ENCODE measurements at regions not wholly inside any gene's neighbourhood (a gene's known extent, or its start where the extent isn't known, plus 50 kb on each side); places are given as distances from the start of the nearest gene placed in this dataset.

DNA sequence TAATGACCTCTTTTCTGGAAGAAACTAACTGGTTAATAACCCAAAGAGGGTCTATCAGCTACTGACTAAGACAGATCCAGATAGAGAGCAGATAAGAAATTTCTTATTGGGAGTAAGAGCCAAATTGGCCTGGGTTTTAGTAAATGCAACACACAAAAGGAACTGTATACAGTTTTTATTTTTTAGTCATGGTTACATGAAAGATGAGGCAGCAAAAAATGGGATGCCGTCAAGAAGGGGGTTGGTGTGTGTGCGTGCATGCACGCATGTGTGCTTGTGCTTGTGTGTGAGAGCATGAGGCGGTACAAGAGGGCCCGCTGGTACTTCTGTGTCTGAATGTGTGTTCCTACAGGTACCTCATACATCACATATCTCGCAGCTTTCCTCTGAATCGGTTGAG, 466.2 kb upstream of the HNRNPA3 start (continued):
- no peak for TF ChIP-seq FOSL2 (IDR thresholded peaks at IDR 0.05)
- TF ChIP-seq FOSL2 (CRISPR knock-in tag; IDR thresholded peaks at IDR 0.05): no peak
- no peak for TF ChIP-seq CEBPB (IDR thresholded peaks at IDR 0.05)
- no peak for TF ChIP-seq HOXA7 (CRISPR knock-in tag; IDR thresholded peaks at IDR 0.05)

DNA sequence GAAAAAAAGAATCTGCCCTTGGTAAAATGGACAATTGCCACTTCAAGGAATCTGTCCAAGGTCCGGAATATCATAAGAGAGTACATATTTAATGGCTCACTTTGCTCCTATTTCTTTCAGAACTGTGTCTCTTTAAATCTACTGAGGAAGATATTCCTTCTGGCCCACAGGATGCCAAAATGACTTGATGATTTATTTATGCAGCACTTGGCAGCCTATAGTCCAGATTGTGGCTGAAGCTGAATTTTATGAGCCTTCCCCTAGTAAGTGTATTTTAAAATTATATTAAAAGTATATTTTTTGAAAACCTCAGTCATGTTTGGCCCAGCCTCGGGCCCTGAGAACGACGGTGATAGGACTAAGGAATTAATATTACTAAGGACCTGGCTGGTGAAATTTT, 465.1 kb upstream of the HNRNPA3 start:
- Histone ChIP-seq H3K4me3 (no peak overlapping the region), H3K9me3 (no peaks in the 10 kb centered on the region), H3K4me2 (no peak overlapping the region), H3K4me1 (no peaks in the 10 kb centered on the region), H3K27ac (no peak overlapping the region)
- DNase-seq (ENCODE audit: low read depth in 1 of 2, low spot score in 1 of 2): no peak
- FAIRE-seq: no peak
- 60% methylated on average over 4 of the region's 4 CpGs for WGBS (ENCODE audit: missing lambda C conversion rate)
- TF ChIP-seq ZFP36 (IDR thresholded peaks at IDR 0.05; ENCODE audit: borderline replicate concordance, partially characterized antibody) (no peak), FOXS1 (CRISPR knock-in tag; IDR thresholded peaks at IDR 0.05) (no peak), TFCP2L1 (CRISPR knock-in tag; IDR thresholded peaks at IDR 0.05) (no peak), CHD4 (IDR thresholded peaks at IDR 0.05; ENCODE audit: borderline replicate concordance) (no peak), RFX5 (IDR thresholded peaks at IDR 0.05) (no peak), CEBPB (IDR thresholded peaks at IDR 0.05) (no peak), HOXB13 (CRISPR knock-in tag; IDR thresholded peaks at IDR 0.05; ENCODE audit: low read depth) (no peak), KDM1A (IDR thresholded peaks at IDR 0.05; ENCODE audit: low read depth) (no peak), ZSCAN20 (CRISPR knock-in tag; IDR thresholded peaks at IDR 0.05) (no peak), MAFK (IDR thresholded peaks at IDR 0.05; ENCODE audit: partially characterized antibody) (no peak), JUN (IDR thresholded peaks at IDR 0.05) (no peak), EHF (CRISPR knock-in tag; IDR thresholded peaks at IDR 0.05) (no peak), CBX2 (IDR thresholded peaks at IDR 0.05; ENCODE audit: borderline replicate concordance, low read depth) (no peak)
- TF ChIP-seq, protein P1, sequence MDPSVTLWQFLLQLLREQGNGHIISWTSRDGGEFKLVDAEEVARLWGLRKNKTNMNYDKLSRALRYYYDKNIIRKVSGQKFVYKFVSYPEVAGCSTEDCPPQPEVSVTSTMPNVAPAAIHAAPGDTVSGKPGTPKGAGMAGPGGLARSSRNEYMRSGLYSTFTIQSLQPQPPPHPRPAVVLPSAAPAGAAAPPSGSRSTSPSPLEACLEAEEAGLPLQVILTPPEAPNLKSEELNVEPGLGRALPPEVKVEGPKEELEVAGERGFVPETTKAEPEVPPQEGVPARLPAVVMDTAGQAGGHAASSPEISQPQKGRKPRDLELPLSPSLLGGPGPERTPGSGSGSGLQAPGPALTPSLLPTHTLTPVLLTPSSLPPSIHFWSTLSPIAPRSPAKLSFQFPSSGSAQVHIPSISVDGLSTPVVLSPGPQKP (IDR thresholded peaks at IDR 0.05; ENCODE audit: low read depth, low read length): no peak
- TF ChIP-seq, protein P2, sequence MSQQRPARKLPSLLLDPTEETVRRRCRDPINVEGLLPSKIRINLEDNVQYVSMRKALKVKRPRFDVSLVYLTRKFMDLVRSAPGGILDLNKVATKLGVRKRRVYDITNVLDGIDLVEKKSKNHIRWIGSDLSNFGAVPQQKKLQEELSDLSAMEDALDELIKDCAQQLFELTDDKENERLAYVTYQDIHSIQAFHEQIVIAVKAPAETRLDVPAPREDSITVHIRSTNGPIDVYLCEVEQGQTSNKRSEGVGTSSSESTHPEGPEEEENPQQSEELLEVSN (IDR thresholded peaks at IDR 0.05; ENCODE audit: borderline replicate concordance, low read depth): no peak
- TF ChIP-seq, protein P3, sequence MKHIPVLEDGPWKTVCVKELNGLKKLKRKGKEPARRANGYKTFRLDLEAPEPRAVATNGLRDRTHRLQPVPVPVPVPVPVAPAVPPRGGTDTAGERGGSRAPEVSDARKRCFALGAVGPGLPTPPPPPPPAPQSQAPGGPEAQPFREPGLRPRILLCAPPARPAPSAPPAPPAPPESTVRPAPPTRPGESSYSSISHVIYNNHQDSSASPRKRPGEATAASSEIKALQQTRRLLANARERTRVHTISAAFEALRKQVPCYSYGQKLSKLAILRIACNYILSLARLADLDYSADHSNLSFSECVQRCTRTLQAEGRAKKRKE (CRISPR knock-in tag; IDR thresholded peaks at IDR 0.05; ENCODE audit: low read depth): no peak
- TF ChIP-seq, protein P4, sequence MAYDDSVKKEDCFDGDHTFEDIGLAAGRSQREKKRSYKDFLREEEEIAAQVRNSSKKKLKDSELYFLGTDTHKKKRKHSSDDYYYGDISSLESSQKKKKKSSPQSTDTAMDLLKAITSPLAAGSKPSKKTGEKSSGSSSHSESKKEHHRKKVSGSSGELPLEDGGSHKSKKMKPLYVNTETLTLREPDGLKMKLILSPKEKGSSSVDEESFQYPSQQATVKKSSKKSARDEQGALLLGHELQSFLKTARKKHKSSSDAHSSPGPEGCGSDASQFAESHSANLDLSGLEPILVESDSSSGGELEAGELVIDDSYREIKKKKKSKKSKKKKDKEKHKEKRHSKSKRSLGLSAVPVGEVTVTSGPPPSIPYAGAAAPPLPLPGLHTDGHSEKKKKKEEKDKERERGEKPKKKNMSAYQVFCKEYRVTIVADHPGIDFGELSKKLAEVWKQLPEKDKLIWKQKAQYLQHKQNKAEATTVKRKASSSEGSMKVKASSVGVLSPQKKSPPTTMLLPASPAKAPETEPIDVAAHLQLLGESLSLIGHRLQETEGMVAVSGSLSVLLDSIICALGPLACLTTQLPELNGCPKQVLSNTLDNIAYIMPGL (CRISPR knock-in tag; IDR thresholded peaks at IDR 0.05; ENCODE audit: borderline replicate concordance): no peak
- TF ChIP-seq, protein P5, sequence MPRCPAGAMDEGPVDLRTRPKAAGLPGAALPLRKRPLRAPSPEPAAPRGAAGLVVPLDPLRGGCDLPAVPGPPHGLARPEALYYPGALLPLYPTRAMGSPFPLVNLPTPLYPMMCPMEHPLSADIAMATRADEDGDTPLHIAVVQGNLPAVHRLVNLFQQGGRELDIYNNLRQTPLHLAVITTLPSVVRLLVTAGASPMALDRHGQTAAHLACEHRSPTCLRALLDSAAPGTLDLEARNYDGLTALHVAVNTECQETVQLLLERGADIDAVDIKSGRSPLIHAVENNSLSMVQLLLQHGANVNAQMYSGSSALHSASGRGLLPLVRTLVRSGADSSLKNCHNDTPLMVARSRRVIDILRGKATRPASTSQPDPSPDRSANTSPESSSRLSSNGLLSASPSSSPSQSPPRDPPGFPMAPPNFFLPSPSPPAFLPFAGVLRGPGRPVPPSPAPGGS (IDR thresholded peaks at IDR 0.05): no peak
- TF ChIP-seq, protein P6, sequence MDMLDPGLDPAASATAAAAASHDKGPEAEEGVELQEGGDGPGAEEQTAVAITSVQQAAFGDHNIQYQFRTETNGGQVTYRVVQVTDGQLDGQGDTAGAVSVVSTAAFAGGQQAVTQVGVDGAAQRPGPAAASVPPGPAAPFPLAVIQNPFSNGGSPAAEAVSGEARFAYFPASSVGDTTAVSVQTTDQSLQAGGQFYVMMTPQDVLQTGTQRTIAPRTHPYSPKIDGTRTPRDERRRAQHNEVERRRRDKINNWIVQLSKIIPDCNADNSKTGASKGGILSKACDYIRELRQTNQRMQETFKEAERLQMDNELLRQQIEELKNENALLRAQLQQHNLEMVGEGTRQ (IDR thresholded peaks at IDR 0.05): no peak
- TF ChIP-seq, protein P7, sequence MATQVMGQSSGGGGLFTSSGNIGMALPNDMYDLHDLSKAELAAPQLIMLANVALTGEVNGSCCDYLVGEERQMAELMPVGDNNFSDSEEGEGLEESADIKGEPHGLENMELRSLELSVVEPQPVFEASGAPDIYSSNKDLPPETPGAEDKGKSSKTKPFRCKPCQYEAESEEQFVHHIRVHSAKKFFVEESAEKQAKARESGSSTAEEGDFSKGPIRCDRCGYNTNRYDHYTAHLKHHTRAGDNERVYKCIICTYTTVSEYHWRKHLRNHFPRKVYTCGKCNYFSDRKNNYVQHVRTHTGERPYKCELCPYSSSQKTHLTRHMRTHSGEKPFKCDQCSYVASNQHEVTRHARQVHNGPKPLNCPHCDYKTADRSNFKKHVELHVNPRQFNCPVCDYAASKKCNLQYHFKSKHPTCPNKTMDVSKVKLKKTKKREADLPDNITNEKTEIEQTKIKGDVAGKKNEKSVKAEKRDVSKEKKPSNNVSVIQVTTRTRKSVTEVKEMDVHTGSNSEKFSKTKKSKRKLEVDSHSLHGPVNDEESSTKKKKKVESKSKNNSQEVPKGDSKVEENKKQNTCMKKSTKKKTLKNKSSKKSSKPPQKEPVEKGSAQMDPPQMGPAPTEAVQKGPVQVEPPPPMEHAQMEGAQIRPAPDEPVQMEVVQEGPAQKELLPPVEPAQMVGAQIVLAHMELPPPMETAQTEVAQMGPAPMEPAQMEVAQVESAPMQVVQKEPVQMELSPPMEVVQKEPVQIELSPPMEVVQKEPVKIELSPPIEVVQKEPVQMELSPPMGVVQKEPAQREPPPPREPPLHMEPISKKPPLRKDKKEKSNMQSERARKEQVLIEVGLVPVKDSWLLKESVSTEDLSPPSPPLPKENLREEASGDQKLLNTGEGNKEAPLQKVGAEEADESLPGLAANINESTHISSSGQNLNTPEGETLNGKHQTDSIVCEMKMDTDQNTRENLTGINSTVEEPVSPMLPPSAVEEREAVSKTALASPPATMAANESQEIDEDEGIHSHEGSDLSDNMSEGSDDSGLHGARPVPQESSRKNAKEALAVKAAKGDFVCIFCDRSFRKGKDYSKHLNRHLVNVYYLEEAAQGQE (IDR thresholded peaks at IDR 0.05): no peak
- no peak for ATAC-seq
- CTCF ChIA-PET: interaction anchor here (1.3 kb wide), 1 partner anchor 10 kb away, joined by 3 read pairs; no protein-coding TSS in a partner anchor
- POLR2A ChIA-PET: no interaction called here

Measured in A549 (cell line).